Retinal pigment epithelial cell (primary cell): ENCODE measurements at regions not wholly inside any gene's neighbourhood (a gene's known extent, or its start where the extent isn't known, plus 50 kb on each side); places are given as distances from the start of the nearest gene placed in this dataset.

Experiments used
- DNase-seq: peaks from one replicate; pipeline ENCODE4 v3.0.0-alpha.2; 2010; ENCODE audit warnings: low read depth
- H3K4me3 ChIP-seq: 2 replicates; pipeline ENCODE4 v1.5.1; 2011; ENCODE audit warnings: mild to moderate bottlenecking, low read length, control low read depth, moderate library complexity
- TF ChIP-seq, protein P1 (sequence below): conservative IDR thresholded peaks from 2 replicates; pipeline ENCODE4 v1.5.1; 2011; ENCODE audit warnings: low read depth, low read length, control low read depth, inconsistent platforms

DNA sequence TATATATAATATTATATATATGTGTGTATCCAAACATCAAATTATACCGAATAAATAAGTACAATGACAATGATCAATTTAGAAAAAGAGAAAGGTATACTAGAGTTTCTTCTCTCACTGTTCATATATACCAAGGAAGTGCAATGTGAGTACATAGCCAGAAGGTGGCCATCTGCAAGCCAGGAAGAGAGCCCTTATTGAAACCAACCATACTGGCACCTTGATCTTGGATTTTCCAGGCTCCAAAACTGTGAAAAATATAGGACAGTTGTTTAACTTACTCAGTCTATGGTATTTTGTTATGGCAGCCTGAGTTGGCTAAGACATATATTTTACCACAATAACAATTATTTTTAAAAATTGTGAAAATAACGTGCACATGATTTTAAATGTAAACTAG is 1490.2 kb upstream of the SLC39A10 start:
- TF ChIP-seq, protein P1, sequence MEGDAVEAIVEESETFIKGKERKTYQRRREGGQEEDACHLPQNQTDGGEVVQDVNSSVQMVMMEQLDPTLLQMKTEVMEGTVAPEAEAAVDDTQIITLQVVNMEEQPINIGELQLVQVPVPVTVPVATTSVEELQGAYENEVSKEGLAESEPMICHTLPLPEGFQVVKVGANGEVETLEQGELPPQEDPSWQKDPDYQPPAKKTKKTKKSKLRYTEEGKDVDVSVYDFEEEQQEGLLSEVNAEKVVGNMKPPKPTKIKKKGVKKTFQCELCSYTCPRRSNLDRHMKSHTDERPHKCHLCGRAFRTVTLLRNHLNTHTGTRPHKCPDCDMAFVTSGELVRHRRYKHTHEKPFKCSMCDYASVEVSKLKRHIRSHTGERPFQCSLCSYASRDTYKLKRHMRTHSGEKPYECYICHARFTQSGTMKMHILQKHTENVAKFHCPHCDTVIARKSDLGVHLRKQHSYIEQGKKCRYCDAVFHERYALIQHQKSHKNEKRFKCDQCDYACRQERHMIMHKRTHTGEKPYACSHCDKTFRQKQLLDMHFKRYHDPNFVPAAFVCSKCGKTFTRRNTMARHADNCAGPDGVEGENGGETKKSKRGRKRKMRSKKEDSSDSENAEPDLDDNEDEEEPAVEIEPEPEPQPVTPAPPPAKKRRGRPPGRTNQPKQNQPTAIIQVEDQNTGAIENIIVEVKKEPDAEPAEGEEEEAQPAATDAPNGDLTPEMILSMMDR = peak; percentile 80
- DNase-seq = peak; percentile 2
- H3K4me3 ChIP-seq = no peak overlapping the region

DNA sequence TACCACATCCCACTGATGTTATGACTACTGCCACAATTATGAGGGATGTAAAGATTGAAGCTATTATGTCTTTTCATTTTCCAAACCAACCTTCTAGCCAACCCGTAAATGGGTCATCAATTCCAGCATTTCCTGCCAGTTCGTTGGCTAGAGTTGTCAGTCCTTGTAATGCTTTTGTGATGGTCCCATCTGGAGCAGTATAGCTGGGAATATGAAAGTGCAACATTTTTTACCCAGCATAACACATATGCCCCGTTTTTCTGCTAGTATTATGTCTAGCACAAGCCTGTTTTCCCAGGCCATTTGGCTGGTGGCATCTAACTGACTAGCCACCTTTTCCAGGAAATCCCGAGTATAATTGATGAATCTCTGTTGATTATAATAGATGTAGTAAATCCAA is 1501.6 kb upstream of the SLC39A10 start:
- H3K4me3 ChIP-seq = no peak overlapping the region
- DNase-seq = no peak
- TF ChIP-seq, protein P1 = no peak

DNA sequence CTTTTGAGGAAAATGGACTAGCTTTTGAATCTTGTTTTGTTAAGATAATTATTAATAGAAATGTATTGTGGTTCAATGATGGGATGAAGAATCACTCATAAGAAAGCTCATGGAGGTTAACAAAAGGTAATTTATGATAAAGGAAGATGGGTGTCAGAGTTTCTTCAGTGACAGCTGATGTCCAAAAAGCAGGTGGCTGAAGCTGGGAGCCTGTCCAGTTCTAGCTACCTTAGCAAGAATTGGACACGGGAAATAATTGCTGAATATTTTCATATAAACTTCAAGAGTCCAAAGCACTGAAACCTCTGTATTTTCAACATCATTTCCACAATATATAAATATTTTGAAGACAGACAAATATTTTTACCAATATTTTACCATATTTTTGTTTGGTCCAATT is 1505.8 kb upstream of the SLC39A10 start:
- DNase-seq = no peak
- TF ChIP-seq, protein P1 = no peak

DNA sequence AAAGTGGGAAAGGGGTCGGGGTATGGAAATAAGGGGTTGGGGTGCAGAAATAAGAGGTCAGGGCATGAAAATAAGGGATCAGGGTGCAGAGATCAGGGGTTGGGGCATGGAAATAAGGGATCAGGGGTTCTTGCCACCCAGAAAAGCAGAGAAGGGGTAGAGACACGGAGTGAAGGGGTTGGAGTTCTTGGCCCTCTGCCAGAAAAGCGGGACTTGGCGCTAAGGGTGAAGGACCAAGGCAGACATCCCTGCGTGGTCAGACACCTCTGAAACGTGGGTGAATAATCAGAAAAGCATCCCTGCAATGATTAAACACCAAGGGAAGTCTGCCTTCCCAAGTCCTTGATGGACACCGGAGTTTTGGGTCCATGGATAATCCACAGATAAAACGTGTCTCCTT is 1521.6 kb upstream of the SLC39A10 start:
- DNase-seq = no peak
- H3K4me3 ChIP-seq = no peak overlapping the region

More for the DNA sequence above, 1505.8 kb upstream of the SLC39A10 start:
- H3K4me3 ChIP-seq = no peak overlapping the region

DNA sequence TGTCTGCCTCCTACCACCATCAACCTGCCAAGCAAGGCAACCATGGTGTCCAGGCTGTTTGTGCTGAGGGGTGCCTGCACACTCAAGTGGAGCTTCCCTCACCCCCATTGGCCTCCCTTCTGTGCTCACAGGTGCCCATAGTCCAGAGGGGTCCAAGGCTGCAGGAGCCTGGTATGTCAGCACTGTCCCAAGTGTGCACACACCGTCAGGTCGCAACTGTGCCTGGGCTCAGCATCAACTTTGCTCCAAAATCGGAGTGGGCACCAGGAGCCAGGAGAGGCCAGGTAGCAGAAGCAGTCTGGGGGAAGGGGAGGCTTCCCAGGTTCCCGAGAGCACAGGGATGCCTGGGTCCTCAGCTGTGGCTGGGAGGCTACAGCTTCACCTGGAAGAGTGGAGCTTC is 1528.2 kb upstream of the SLC39A10 start:
- H3K4me3 ChIP-seq = no peak overlapping the region
- no peak for DNase-seq
- TF ChIP-seq, protein P1 = no peak

More for the DNA sequence above, 1521.6 kb upstream of the SLC39A10 start:
- TF ChIP-seq, protein P1 = no peak

DNA sequence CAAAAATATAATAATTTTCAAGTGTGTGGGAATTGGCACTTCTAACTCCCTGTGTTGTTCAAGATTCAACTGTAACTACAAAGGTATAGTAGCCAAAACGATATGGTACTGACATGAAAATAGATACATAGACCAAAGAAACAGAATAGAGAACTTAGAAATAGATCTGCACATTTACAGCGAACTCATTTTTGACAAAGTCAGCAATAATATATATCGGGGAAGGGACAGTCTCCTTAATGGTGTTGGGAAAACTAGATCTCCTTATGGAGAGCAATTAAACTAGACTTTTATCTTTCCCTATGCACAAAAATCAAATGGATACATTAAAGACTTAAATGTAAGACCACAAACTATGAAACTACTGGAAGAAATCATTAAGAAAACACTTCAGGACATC is 1530.6 kb upstream of the SLC39A10 start:
- H3K4me3 ChIP-seq = no peak overlapping the region
- DNase-seq = no peak
- TF ChIP-seq, protein P1 = no peak

DNA sequence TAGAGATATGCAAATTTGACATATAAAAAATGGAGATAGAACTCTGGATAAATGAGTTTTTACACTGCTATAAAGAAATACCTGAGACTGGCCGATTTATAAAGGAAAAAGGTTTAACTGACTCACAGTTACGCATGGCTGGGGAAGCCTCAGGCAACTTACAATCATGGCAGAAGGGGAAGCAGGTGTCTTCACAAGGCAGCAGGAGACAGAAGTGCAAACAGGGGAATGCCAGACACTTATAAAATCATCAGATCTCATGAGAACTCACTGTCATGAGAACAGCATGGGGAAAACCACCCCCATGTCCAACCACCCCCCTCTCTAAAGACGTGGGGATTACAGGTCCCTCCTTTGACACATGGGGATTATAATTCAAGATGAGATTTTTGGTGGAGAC is 1540.2 kb upstream of the SLC39A10 start:
- TF ChIP-seq, protein P1 = no peak
- H3K4me3 ChIP-seq = no peak overlapping the region
- DNase-seq = no peak
